Trophoblast cell (in vitro differentiated cells and primary cell): ENCODE measurements at regions not wholly inside any gene's neighbourhood (a gene's known extent, or its start where the extent isn't known, plus 50 kb on each side); places are given as distances from the start of the nearest gene placed in this dataset.

ENCODE experiments used
- DNase-seq, 2 donors: peaks; one replicate each; pipeline ENCODE4 v3.0.0-alpha.2; 2016
- H2AFZ ChIP-seq: 2 replicates; pipeline ENCODE4 v1.6.1; 2013; ENCODE audit warnings: low read length, moderate library complexity, mild to moderate bottlenecking; ENCODE audit not compliant: insufficient read depth, poor library complexity
- H2AK5ac ChIP-seq: 2 replicates; pipeline ENCODE4 v1.6.1; 2013; ENCODE audit warnings: mild to moderate bottlenecking, low read length
- H2BK120ac ChIP-seq: 2 replicates; pipeline ENCODE4 v1.6.1; 2013; ENCODE audit warnings: low read length, mild to moderate bottlenecking, moderate library complexity; ENCODE audit not compliant: insufficient read depth, poor library complexity
- H2BK12ac ChIP-seq: 2 replicates; pipeline ENCODE4 v1.6.1; 2013; ENCODE audit warnings: mild to moderate bottlenecking, low read length, moderate library complexity
- H2BK5ac ChIP-seq: 2 replicates; pipeline ENCODE4 v1.6.1; 2013; ENCODE audit warnings: low read length, low read depth, moderate library complexity, mild to moderate bottlenecking; ENCODE audit not compliant: poor library complexity
- H3K14ac ChIP-seq: 2 replicates; pipeline ENCODE4 v1.6.1; 2013; ENCODE audit warnings: mild to moderate bottlenecking, low read length
- H3K18ac ChIP-seq: 2 replicates; pipeline ENCODE4 v1.6.1; 2013; ENCODE audit warnings: mild to moderate bottlenecking, low read length
- H3K23ac ChIP-seq: 2 replicates; pipeline ENCODE4 v1.6.1; 2013; ENCODE audit warnings: low read length
- H3K27ac ChIP-seq: 2 replicates; pipeline ENCODE4 v1.5.1; 2013; ENCODE audit warnings: low read depth, mild to moderate bottlenecking, inconsistent platforms, low read length, moderate library complexity
- H3K27me3 ChIP-seq: 2 replicates; pipeline ENCODE4 v1.6.1; 2013; ENCODE audit warnings: inconsistent platforms, mild to moderate bottlenecking, low read length, moderate library complexity; ENCODE audit not compliant: insufficient read depth
- H3K36me3 ChIP-seq, 2 experiments: 1 replicate in 1 of 2; 2 replicates in 1 of 2; pipeline ENCODE4 v1.6.1; 2013; ENCODE audit warnings: low read length in 2 of 2, mild to moderate bottlenecking in 2 of 2, moderate library complexity in 1 of 2; ENCODE audit not compliant: insufficient read depth in 2 of 2, control insufficient read depth in 1 of 2
- H3K4ac ChIP-seq: 2 replicates; pipeline ENCODE4 v1.6.1; 2013; ENCODE audit warnings: low read depth, mild to moderate bottlenecking, low read length, moderate library complexity
- H3K4me1 ChIP-seq, 2 experiments: 1 replicate in 1 of 2; 2 replicates in 1 of 2; pipeline ENCODE4 v1.6.1; 2013; ENCODE audit warnings: low read length in 2 of 2, mild to moderate bottlenecking in 2 of 2, moderate library complexity in 1 of 2; ENCODE audit not compliant: insufficient read depth in 2 of 2, control insufficient read depth in 1 of 2
- H3K4me2 ChIP-seq: 2 replicates; pipeline ENCODE4 v1.6.1; 2013; ENCODE audit warnings: inconsistent platforms, mild to moderate bottlenecking, low read length, moderate library complexity
- H3K4me3 ChIP-seq: 2 replicates; pipeline ENCODE4 v1.5.1; 2013; ENCODE audit warnings: mild to moderate bottlenecking, low read depth, low read length, inconsistent platforms
- H3K79me1 ChIP-seq: one replicate; pipeline ENCODE4 v1.6.1; 2013; ENCODE audit warnings: low read length
- H3K79me2 ChIP-seq: 2 replicates; pipeline ENCODE4 v1.6.1; 2013; ENCODE audit warnings: low read length, mild to moderate bottlenecking; ENCODE audit not compliant: control insufficient read depth, insufficient read depth, poor library complexity
- H3K9ac ChIP-seq: 2 replicates; pipeline ENCODE4 v1.6.1; 2013; ENCODE audit warnings: mild to moderate bottlenecking, low read length
- H3K9me3 ChIP-seq: 2 replicates; pipeline ENCODE4 v1.6.1; 2013; ENCODE audit warnings: low read depth, mild to moderate bottlenecking, control low read depth, inconsistent platforms, low read length; ENCODE audit not compliant: insufficient read depth
- H4K12ac ChIP-seq: 2 replicates; pipeline ENCODE4 v1.6.1; 2013; ENCODE audit warnings: low read depth, mild to moderate bottlenecking, low read length, moderate library complexity
- H4K8ac ChIP-seq: 2 replicates; pipeline ENCODE4 v1.6.1; 2013; ENCODE audit warnings: low read depth, mild to moderate bottlenecking, low read length, moderate library complexity
- H4K91ac ChIP-seq: one replicate; pipeline ENCODE4 v1.6.1; 2013; ENCODE audit warnings: low read depth, mild to moderate bottlenecking, low read length, moderate library complexity
- WGBS: extraction: QIAGEN DNeasy Blood & Tissue Kit; methylation state at CpG from one replicate; pipeline ENCODE4 v1.1.7; 2013; ENCODE audit warnings: missing lambda C conversion rate; ENCODE audit not compliant: insufficient read length, insufficient coverage; ENCODE audit errors: extremely low coverage; 5-methylcytosine and 5-hydroxymethylcytosine counted together

DNA sequence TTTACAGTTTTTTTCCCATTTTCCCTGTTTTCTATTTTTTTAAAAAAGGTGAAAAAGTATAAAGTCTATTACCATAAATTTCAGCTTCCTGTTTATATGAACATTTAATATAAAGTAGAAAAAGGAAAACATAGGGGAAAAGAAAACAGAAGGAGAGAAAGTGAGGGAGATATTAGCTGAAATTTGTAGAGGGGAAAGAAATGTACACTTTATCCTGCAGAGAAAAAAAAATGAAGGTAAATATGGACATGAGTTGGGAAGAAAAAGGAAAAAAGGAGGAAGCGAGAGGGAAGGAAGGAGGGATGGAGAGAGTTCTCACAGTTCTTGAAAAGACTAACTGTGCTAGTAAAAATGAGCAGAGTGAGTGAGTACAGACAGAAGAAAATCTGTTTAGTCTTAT, 91.6 kb upstream of the BTG1 start:
- Histone ChIP-seq H3K4me3 (no peak overlapping the region), H4K8ac (no peak overlapping the region), H3K27me3 (no peaks in the 10 kb centered on the region), H3K79me1 (no peaks in the 10 kb centered on the region), H3K4ac (no peak overlapping the region), H3K4me1 (no peaks in the 10 kb centered on the region), H4K91ac (no peak overlapping the region), H3K14ac (no peak overlapping the region), H2AFZ (no peak overlapping the region), H2BK12ac (no peak overlapping the region), H3K23ac (no peak overlapping the region), H3K36me3 (no peaks in the 10 kb centered on the region), H2AK5ac (no peak overlapping the region), H3K9ac (no peak overlapping the region), H4K12ac (no peak overlapping the region), H3K4me2 (no peak overlapping the region), H2BK5ac (no peak overlapping the region), H3K18ac (no peak overlapping the region), H3K27ac (no peak overlapping the region), H3K79me2 (no peaks in the 10 kb centered on the region), H2BK120ac (no peak overlapping the region), H3K9me3 (no peaks in the 10 kb centered on the region)
- no peak for DNase-seq
- 100% methylated on average over 1 of the region's 1 CpG for WGBS

DNA sequence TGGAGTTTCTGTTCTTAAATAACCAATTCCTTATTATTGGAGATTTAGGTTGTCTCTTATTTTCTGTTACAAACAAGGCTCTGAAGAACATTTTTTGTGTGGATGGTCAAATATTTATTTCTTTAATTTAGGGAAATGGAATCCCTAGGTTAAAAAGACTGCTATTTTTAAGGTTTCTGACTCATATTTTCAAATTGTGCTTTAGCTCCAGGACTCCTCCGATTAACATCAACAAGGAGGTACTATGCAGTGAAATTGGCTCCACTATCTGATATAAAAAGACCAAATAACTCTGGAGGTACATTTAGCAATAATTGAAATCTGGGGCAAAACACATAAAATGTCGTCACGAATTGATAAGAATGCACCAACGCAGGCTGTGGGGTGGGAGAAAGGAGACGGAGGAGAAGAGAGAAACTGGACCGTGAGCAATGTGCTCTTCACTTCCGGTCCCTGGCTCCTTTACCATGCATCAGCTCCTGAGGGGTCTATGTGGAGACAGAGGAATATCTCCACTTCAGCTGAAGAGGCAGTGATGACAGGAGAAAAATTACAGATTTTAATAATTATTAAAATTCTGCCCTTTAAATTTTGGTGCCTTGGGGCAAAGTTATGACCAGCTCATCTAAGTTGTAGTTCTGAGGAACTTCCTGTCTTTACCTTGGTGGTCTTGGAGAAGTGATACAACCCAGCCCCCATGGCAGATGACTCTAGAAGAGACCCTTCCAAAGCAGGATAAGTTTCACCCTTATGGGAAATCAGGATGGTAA, 90.2 kb upstream of the BTG1 start:
- Histone ChIP-seq H3K9ac (no peak overlapping the region), H3K27ac (no peak overlapping the region), H3K14ac (no peak overlapping the region), H2AK5ac (no peak overlapping the region), H3K9me3 (no peaks in the 10 kb centered on the region), H3K18ac (no peak overlapping the region), H2BK12ac (no peak overlapping the region), H3K36me3 (no peaks in the 10 kb centered on the region), H4K91ac (no peak overlapping the region), H3K4me2 (no peak overlapping the region), H3K27me3 (no peaks in the 10 kb centered on the region), H4K12ac (no peak overlapping the region), H3K4me3 (no peak overlapping the region), H3K4ac (no peak overlapping the region), H4K8ac (no peak overlapping the region), H3K23ac (no peak overlapping the region), H2AFZ (no peak overlapping the region), H2BK120ac (no peak overlapping the region), H3K79me1 (no peaks in the 10 kb centered on the region), H3K4me1 (no peaks in the 10 kb centered on the region), H3K79me2 (no peaks in the 10 kb centered on the region), H2BK5ac (no peak overlapping the region)
- WGBS, result no CpG with 5 or more reads among the region's 7 CpGs
- no peak for DNase-seq

DNA sequence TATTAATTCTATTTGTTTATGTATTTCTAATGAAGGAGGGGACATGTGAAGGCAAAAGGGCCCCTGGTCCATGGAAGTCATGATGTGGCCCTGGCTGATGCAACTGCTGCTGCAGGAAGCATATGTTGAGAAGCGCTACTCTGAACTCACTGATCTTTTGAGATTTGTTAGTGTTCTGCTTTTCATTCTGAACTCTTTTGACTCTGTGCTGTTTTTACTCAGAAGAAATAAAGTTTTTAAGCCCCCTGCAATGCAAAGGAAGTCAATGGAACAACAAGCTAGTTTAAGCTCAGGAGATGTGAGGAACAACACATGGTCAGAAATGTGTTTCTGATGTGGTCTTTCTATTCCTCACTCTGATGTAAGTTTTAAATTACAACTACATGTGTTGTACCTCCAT, 88.9 kb upstream of the BTG1 start:
- DNase-seq, result no peak
- Histone ChIP-seq H3K36me3 (no peaks in the 10 kb centered on the region), H3K27ac (no peak overlapping the region), H4K8ac (no peak overlapping the region), H4K91ac (no peak overlapping the region), H2AK5ac (no peak overlapping the region), H3K4ac (no peak overlapping the region), H3K4me2 (no peak overlapping the region), H3K14ac (no peak overlapping the region), H3K18ac (no peak overlapping the region), H2BK5ac (no peak overlapping the region), H3K23ac (no peak overlapping the region), H3K4me3 (no peak overlapping the region), H3K79me2 (no peaks in the 10 kb centered on the region), H3K27me3 (no peaks in the 10 kb centered on the region), H3K9ac (no peak overlapping the region), H4K12ac (no peak overlapping the region), H3K4me1 (no peaks in the 10 kb centered on the region), H3K9me3 (no peaks in the 10 kb centered on the region), H3K79me1 (no peaks in the 10 kb centered on the region), H2BK12ac (no peak overlapping the region), H2BK120ac (no peak overlapping the region), H2AFZ (no peak overlapping the region)
- no CpG with 5 or more reads among the region's 1 CpG for WGBS

DNA sequence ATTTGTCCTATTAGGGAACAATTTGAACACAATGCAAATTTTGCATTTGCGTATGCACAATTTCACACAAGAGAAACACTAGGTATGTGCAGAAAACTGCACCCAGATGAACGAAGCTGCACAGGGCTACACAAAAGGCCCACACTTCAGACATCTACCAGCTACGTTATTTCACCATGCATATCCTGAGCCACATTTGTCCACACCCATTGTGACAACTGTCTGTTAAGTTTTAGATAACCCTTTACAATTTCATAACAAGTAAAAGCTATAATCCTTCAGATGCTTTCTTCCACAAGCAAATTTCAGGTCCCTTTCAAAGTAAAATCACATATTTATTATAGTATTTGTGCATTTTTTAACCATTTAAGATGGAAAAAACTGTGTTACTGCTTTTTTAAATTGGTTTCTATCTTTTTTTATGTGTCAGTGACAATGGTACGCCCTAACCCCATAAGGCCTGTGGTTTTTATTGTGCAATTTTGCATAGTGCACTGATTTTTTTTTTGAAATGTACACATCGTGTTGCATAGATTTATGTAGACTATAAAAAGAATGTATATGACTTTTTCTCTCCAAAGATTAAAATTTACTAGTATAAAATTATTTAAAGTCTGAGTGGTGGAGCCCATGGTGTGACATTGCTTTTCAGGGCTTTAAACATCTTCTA, 87.8 kb upstream of the BTG1 start:
- H4K8ac ChIP-seq, result no peak overlapping the region
- no peaks in the 10 kb centered on the region for H3K79me2 ChIP-seq
- H3K9ac ChIP-seq, result no peak overlapping the region
- no peaks in the 10 kb centered on the region for H3K79me1 ChIP-seq
- no peak overlapping the region for H2BK5ac ChIP-seq
- no peaks in the 10 kb centered on the region for H3K4me1 ChIP-seq
- no peak overlapping the region for H3K23ac ChIP-seq
- DNase-seq, result no peak
- WGBS, result no CpG with 5 or more reads among the region's 5 CpGs
- no peak overlapping the region for H3K4me3 ChIP-seq
- no peak overlapping the region for H3K4me2 ChIP-seq
- no peak overlapping the region for H4K91ac ChIP-seq
- H3K9me3 ChIP-seq, result no peaks in the 10 kb centered on the region
- H2AFZ ChIP-seq, result no peak overlapping the region
- no peak overlapping the region for H2BK12ac ChIP-seq
- H2AK5ac ChIP-seq, result no peak overlapping the region
- H3K27me3 ChIP-seq, result no peaks in the 10 kb centered on the region
- H3K14ac ChIP-seq, result no peak overlapping the region
- H3K18ac ChIP-seq, result no peak overlapping the region
- H2BK120ac ChIP-seq, result no peak overlapping the region
- no peak overlapping the region for H3K4ac ChIP-seq
- H3K27ac ChIP-seq, result no peak overlapping the region
- no peak overlapping the region for H4K12ac ChIP-seq
- no peaks in the 10 kb centered on the region for H3K36me3 ChIP-seq
